Sigmoid colon (tissue), 3 donors: ENCODE measurements at regions not wholly inside any gene's neighbourhood (a gene's known extent, or its start where the extent isn't known, plus 50 kb on each side); places are given as distances from the start of the nearest gene placed in this dataset.

Source experiments
- POLR2A ChIP-seq, 2 donors: fragments of 450-650 bp; IDR thresholded peaks; one replicate each; pipeline ENCODE4 v1.6.1; 2016; ENCODE audit warnings: antibody characterized with exemption in 2 of 2, mild to moderate bottlenecking in 2 of 2, moderate library complexity in 2 of 2
- TF ChIP-seq, protein P1 (sequence below), 4 experiments: fragments of 450-650 bp in 3 of 4; fragments of 200-600 bp in 1 of 4; IDR thresholded peaks; one replicate each; pipeline ENCODE4 v1.5.1; 2016 to 2019; ENCODE audit warnings: antibody characterized with exemption in 4 of 4, mild to moderate bottlenecking in 3 of 4, moderate library complexity in 2 of 4

DNA sequence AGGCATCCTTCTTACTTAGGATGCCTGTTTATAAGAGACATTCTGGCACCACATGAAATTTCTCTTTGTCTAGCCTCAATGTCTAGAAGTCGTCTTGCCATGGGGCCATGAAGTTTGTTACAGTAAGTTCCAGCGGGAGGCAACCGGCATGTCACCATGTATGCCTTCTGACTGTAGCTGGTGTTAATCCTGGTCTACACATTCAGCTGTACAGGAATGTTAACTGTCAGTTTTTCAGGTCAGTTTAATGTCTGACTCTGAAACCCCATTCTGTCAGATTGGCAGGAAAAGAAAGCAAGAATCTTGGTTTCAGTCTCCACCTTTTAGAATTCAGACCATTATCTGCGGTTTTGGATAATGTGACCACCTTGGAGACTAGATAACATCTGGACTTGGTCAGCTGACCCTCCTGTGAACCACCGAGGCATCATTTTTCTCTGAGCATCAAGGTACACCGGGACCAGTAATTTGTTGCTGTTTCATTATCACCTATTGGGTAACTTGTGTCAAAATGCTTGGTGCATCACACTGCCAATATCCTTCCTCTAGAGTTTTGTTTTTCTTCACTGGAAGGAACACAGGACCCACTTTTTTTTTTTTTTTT is 228.7 kb downstream of the DOK5 start:
- TF ChIP-seq, protein P1, sequence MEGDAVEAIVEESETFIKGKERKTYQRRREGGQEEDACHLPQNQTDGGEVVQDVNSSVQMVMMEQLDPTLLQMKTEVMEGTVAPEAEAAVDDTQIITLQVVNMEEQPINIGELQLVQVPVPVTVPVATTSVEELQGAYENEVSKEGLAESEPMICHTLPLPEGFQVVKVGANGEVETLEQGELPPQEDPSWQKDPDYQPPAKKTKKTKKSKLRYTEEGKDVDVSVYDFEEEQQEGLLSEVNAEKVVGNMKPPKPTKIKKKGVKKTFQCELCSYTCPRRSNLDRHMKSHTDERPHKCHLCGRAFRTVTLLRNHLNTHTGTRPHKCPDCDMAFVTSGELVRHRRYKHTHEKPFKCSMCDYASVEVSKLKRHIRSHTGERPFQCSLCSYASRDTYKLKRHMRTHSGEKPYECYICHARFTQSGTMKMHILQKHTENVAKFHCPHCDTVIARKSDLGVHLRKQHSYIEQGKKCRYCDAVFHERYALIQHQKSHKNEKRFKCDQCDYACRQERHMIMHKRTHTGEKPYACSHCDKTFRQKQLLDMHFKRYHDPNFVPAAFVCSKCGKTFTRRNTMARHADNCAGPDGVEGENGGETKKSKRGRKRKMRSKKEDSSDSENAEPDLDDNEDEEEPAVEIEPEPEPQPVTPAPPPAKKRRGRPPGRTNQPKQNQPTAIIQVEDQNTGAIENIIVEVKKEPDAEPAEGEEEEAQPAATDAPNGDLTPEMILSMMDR (IDR thresholded peaks at IDR 0.05): no peak
- TF ChIP-seq POLR2A (IDR thresholded peaks at IDR 0.05): no peak
